ENCODE measurements at regions not wholly inside any gene's neighbourhood (a gene's known extent, or its start where the extent isn't known, plus 50 kb on each side); places are given as distances from the start of the nearest gene placed in this dataset.

- no peaks in the 10 kb centered on the region for H3K9me3 ChIP-seq (replicated peaks in 1 of 2; ENCODE audit: control insufficient read depth in 1 of 2, insufficient read depth in 1 of 2, low read length in 2 of 2)
- H3K4me1 Mint-ChIP-seq, result no peaks in the 10 kb centered on the region
- no peak overlapping the region for H3K4me2 ChIP-seq (replicated peaks; ENCODE audit: extremely low read depth, low read length, poor library complexity, severe bottlenecking)
- no peaks in the 10 kb centered on the region for H3K27me3 ChIP-seq (ENCODE audit: control insufficient read depth in 2 of 2, insufficient read depth in 2 of 2, low read length in 2 of 2)
- no peak overlapping the region for H3K27ac ChIP-seq (ENCODE audit: low read depth in 1 of 2, low read length in 2 of 2)
- H4K20me1 ChIP-seq (ENCODE audit: insufficient read depth, low read length), result no peaks in the 10 kb centered on the region
- no peaks in the 10 kb centered on the region for H3K4me1 ChIP-seq (ENCODE audit: control insufficient read depth in 1 of 2, insufficient read depth in 2 of 2, low read length in 2 of 2)
- no peaks in the 10 kb centered on the region for H3K36me3 Mint-ChIP-seq
- intact Hi-C loops (cut with micrococcal nuclease), result no loop called here
- no peak overlapping the region for H2AFZ ChIP-seq (ENCODE audit: insufficient read depth, low read depth, low read length, poor library complexity, severe bottlenecking)
- H3K4me3 ChIP-seq (replicated peaks in 1 of 3; ENCODE audit: low read depth in 2 of 3, low read length in 3 of 3), result no peak overlapping the region
- no CpG with 5 or more reads among the region's 1 CpG for WGBS (ENCODE audit: insufficient coverage)
- H3K79me2 ChIP-seq (ENCODE audit: insufficient read depth, low read length), result no peaks in the 10 kb centered on the region
- no peak for DNase-seq
- no peak overlapping the region for H3K27ac Mint-ChIP-seq
- no peaks in the 10 kb centered on the region for H3K36me3 ChIP-seq (replicated peaks in 1 of 2; ENCODE audit: control insufficient read depth in 1 of 2, insufficient read depth in 2 of 2, low read length in 2 of 2)
- peaks cover 0 to 2% (median 0%) of the 10 kb centered on the region in 3 donors for H3K27me3 Mint-ChIP-seq (ENCODE audit: low read depth in 3 of 3)
- TF ChIP-seq, protein P1, sequence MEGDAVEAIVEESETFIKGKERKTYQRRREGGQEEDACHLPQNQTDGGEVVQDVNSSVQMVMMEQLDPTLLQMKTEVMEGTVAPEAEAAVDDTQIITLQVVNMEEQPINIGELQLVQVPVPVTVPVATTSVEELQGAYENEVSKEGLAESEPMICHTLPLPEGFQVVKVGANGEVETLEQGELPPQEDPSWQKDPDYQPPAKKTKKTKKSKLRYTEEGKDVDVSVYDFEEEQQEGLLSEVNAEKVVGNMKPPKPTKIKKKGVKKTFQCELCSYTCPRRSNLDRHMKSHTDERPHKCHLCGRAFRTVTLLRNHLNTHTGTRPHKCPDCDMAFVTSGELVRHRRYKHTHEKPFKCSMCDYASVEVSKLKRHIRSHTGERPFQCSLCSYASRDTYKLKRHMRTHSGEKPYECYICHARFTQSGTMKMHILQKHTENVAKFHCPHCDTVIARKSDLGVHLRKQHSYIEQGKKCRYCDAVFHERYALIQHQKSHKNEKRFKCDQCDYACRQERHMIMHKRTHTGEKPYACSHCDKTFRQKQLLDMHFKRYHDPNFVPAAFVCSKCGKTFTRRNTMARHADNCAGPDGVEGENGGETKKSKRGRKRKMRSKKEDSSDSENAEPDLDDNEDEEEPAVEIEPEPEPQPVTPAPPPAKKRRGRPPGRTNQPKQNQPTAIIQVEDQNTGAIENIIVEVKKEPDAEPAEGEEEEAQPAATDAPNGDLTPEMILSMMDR (IDR thresholded peaks at IDR 0.05), result no peak
- no peak overlapping the region for H3K9ac ChIP-seq (ENCODE audit: insufficient read depth, low read length, poor library complexity, severe bottlenecking)
- peaks cover 0 to 4% (median 0%) of the 10 kb centered on the region in 7 donors for H3K9me3 Mint-ChIP-seq
- H3K4me3 Mint-ChIP-seq, result no peak overlapping the region
These were observed 72.5 kb downstream of the DNAJB9 start for GRCh38 chr7:108642126-108642525.

- Mint-ChIP-seq H3K27ac (no peak overlapping the region), H3K4me3 (no peak overlapping the region), H3K36me3 (no peaks in the 10 kb centered on the region), H3K27me3 (ENCODE audit: low read depth in 3 of 3) (peaks cover 0 to 2% (median 0%) of the 10 kb centered on the region in 3 donors), H3K9me3 (peaks cover 0 to 4% (median 0%) of the 10 kb centered on the region in 7 donors), H3K4me1 (no peaks in the 10 kb centered on the region)
- H3K4me1 ChIP-seq (ENCODE audit: control insufficient read depth in 1 of 2, insufficient read depth in 2 of 2, low read length in 2 of 2), result no peaks in the 10 kb centered on the region
- intact Hi-C loops (cut with micrococcal nuclease), result no loop called here
- TF ChIP-seq, protein P1 (IDR thresholded peaks at IDR 0.05), result no peak
- H2AFZ ChIP-seq (ENCODE audit: insufficient read depth, low read depth, low read length, poor library complexity, severe bottlenecking), result no peak overlapping the region
- 100% methylated on average over 3 of the region's 5 CpGs for WGBS (ENCODE audit: insufficient coverage)
- no peaks in the 10 kb centered on the region for H4K20me1 ChIP-seq (ENCODE audit: insufficient read depth, low read length)
- no peaks in the 10 kb centered on the region for H3K9me3 ChIP-seq (replicated peaks in 1 of 2; ENCODE audit: control insufficient read depth in 1 of 2, insufficient read depth in 1 of 2, low read length in 2 of 2)
- H3K36me3 ChIP-seq (replicated peaks in 1 of 2; ENCODE audit: control insufficient read depth in 1 of 2, insufficient read depth in 2 of 2, low read length in 2 of 2), result no peaks in the 10 kb centered on the region
- no peak overlapping the region for H3K27ac ChIP-seq (ENCODE audit: low read depth in 1 of 2, low read length in 2 of 2)
- no peaks in the 10 kb centered on the region for H3K27me3 ChIP-seq (ENCODE audit: control insufficient read depth in 2 of 2, insufficient read depth in 2 of 2, low read length in 2 of 2)
- DNase-seq, result no peak
- no peak overlapping the region for H3K9ac ChIP-seq (ENCODE audit: insufficient read depth, low read length, poor library complexity, severe bottlenecking)
- no peak overlapping the region for H3K4me2 ChIP-seq (replicated peaks; ENCODE audit: extremely low read depth, low read length, poor library complexity, severe bottlenecking)
- no peaks in the 10 kb centered on the region for H3K79me2 ChIP-seq (ENCODE audit: insufficient read depth, low read length)
- no peak overlapping the region for H3K4me3 ChIP-seq (replicated peaks in 1 of 3; ENCODE audit: low read depth in 2 of 3, low read length in 3 of 3)
These were observed 73.5 kb downstream of the DNAJB9 start for GRCh38 chr7:108643136-108643535.
